Thyroid gland (tissue), 4 donors: ENCODE measurements at regions not wholly inside any gene's neighbourhood (a gene's known extent, or its start where the extent isn't known, plus 50 kb on each side); places are given as distances from the start of the nearest gene placed in this dataset.

ENCODE experiments used
- DNase-seq, 2 donors: peaks; one replicate each; pipeline ENCODE4 v3.0.0-alpha.2; 2019
- H3K27ac ChIP-seq, 3 donors: fragments of 200-600 bp; sonication (generic); 1 replicate in 2 of 3; 2 replicates in 1 of 3; pipeline ENCODE4 v1.5.1; 2016 to 2019; ENCODE audit warnings: mild to moderate bottlenecking in 1 of 3, moderate library complexity in 1 of 3
- H3K27me3 ChIP-seq: fragments of 200-600 bp; sonication (generic); one replicate; pipeline ENCODE4 v1.5.1; 2019
- H3K36me3 ChIP-seq, 2 donors: fragments of 200-600 bp; sonication (generic); one replicate each; pipeline ENCODE4 v1.5.1; 2016 to 2019
- H3K4me1 ChIP-seq, 2 donors: fragments of 200-600 bp; sonication (generic); one replicate each; pipeline ENCODE4 v1.5.1; 2017 to 2019
- H3K4me3 ChIP-seq, 3 donors: fragments of 200-600 bp; sonication (generic); replicated peaks in 1 of 3; 1 replicate in 2 of 3; 2 replicates in 1 of 3; pipeline ENCODE4 v1.5.1; 2016; ENCODE audit warnings: mild to moderate bottlenecking in 1 of 3
- H3K9me3 ChIP-seq: fragments of 200-600 bp; sonication (generic); one replicate; pipeline ENCODE4 v1.5.1; 2017
- POLR2A ChIP-seq, 2 donors: fragments of 450-650 bp; IDR thresholded peaks; one replicate each; pipeline ENCODE4 v1.6.1; 2017; ENCODE audit warnings: antibody characterized with exemption in 2 of 2, mild to moderate bottlenecking in 2 of 2, moderate library complexity in 1 of 2
- WGBS, 2 donors: methylation state at CpG; one replicate each; pipeline ENCODE4 v1.1.5; 2017; 5-methylcytosine and 5-hydroxymethylcytosine counted together
- intact Hi-C: fragments of 100-400 bp; cut with DNase I; formaldehyde crosslinking; loops from one replicate; pipeline ENCODE4 v1.15.1; 2023
- TF ChIP-seq, protein P1 (sequence below), 6 experiments: fragments of 200-600 bp in 3 of 6; fragments of 450-650 bp in 3 of 6; sonication (generic) in 3 of 6; IDR thresholded peaks; one replicate each; pipeline ENCODE4 v1.5.1; 2016 to 2019; ENCODE audit warnings: antibody characterized with exemption in 6 of 6, mild to moderate bottlenecking in 2 of 6, inconsistent platforms in 1 of 6, moderate library complexity in 1 of 6

DNA sequence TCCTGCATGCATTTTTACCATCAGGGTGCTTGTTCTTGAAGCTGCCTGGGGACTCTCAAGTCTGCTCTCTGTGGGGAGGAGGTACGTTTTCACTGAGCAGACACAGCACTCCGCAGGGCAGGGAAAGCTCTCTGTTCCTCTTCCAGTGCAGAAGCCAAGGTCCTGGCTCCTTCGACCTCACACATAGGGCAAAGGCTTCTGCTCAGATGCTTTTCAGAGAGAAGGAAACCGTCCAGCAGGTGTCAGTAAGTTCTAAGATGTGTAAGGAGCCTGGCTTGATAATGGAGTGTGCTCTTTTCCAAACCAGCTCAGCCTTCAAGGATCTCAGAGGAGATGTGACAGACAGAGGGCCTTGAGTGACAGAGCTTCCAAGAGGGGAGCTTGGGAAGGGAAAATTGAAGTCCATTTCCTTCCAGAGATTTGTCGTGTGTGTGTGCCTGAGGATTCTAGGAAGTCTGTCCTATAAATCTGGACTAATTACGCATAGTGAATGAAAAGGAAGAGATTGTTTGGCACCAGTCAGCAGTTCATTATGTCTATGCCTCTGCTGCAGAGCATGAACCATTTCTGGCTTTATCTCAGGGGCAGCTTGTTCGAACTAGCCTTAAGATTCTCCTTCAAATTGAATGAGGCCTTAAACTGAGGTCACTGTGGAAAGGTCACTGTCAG, 67.3 kb upstream of the UPP2 start:
- Histone ChIP-seq H3K4me3 (no peak overlapping the region), H3K9me3 (no peaks in the 10 kb centered on the region), H3K4me1 (no peaks in the 10 kb centered on the region), H3K36me3 (no peaks in the 10 kb centered on the region), H3K27me3 (no peaks in the 10 kb centered on the region), H3K27ac (no peak overlapping the region)
- intact Hi-C loops, result loop anchor here (5.0 kb wide), 1 partner anchor 718 kb away; no protein-coding TSS in a partner anchor
- 29 to 40% methylated on average over 7 of the region's 7 CpGs for WGBS, 2 donors
- DNase-seq, result peak; percentile 46 to 47
- TF ChIP-seq, protein P1, sequence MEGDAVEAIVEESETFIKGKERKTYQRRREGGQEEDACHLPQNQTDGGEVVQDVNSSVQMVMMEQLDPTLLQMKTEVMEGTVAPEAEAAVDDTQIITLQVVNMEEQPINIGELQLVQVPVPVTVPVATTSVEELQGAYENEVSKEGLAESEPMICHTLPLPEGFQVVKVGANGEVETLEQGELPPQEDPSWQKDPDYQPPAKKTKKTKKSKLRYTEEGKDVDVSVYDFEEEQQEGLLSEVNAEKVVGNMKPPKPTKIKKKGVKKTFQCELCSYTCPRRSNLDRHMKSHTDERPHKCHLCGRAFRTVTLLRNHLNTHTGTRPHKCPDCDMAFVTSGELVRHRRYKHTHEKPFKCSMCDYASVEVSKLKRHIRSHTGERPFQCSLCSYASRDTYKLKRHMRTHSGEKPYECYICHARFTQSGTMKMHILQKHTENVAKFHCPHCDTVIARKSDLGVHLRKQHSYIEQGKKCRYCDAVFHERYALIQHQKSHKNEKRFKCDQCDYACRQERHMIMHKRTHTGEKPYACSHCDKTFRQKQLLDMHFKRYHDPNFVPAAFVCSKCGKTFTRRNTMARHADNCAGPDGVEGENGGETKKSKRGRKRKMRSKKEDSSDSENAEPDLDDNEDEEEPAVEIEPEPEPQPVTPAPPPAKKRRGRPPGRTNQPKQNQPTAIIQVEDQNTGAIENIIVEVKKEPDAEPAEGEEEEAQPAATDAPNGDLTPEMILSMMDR (IDR thresholded peaks at IDR 0.05), result peak in 4 of 6 experiments; percentile 40 to 67 (median 58)
- TF ChIP-seq POLR2A (IDR thresholded peaks at IDR 0.05), result no peak

DNA sequence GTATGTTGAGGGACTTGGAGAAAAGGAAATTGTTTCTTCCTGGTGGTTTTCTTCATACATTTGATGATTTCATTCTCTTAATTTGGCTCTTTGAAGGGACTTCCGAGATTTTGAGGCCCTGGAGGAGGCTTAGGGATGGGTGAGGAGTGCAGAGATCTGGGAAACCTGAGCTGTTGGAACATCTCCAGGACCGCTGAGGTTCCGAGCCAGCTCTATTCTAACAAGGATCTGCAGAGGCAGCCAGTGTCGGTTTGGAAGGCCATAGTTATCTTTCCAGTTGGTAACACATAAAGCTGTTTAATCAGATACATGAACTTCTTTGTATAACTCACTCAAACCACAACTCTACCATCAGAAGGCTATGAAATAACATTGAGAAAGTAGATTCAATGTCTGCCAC, 70.3 kb upstream of the UPP2 start:
- Histone ChIP-seq H3K27me3 (no peaks in the 10 kb centered on the region), H3K4me3 (no peak overlapping the region), H3K27ac (no peak overlapping the region), H3K36me3 (no peaks in the 10 kb centered on the region), H3K9me3 (no peaks in the 10 kb centered on the region), H3K4me1 (no peaks in the 10 kb centered on the region)
- 60 to 76% methylated on average over 4 of the region's 4 CpGs for WGBS, 2 donors
- intact Hi-C loops, result loop anchor here (5.0 kb wide), 1 partner anchor 721 kb away; no protein-coding TSS in a partner anchor
- TF ChIP-seq, protein P1 (IDR thresholded peaks at IDR 0.05), result no peak
- TF ChIP-seq POLR2A (IDR thresholded peaks at IDR 0.05), result no peak
- DNase-seq, result peak in 1 of 2 donors; percentile 2

DNA sequence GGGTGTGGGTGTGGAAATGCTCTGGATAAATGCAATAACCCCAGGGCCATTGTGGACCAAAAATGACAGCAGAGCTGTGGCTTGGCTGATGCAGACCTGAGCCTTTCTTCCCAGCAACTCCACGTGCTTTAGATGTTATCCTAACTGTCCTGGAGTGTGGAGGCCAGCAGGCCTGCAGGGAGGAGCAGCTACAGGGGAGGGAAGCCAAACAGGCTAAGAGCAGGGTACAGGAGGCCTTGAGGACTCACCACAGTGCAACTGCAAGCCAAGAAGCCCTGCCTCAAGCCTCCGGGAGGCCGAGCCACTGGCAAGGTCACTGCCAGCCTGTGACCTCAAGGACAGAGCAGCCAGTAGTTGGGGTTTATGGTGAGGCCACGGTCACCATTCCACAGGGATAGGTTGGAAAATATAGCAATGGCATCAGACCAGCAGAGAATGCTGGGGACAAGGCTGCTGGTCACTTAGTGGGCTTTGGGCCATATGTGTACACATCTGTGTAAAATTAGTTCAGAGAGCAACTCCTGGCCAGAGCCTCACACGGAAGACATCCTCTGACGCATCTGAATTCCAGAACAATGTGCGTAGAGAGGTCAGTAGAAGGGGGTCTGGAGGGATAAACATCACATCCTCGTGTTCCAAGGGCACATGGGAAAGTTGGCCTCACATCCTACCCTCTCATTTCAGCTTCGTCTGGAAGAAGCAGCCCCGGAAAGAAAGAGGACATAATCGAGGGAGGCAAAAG, 76.2 kb upstream of the UPP2 start:
- no peak overlapping the region for H3K27ac ChIP-seq
- no peaks in the 10 kb centered on the region for H3K9me3 ChIP-seq
- no peak overlapping the region for H3K4me3 ChIP-seq
- H3K36me3 ChIP-seq, result no peaks in the 10 kb centered on the region
- DNase-seq, result no peak
- intact Hi-C loops, result no loop called here
- H3K4me1 ChIP-seq, result no peaks in the 10 kb centered on the region
- 83 to 84% methylated on average over 10 to 11 of the region's 11 CpGs for WGBS, 2 donors
- H3K27me3 ChIP-seq, result no peaks in the 10 kb centered on the region
- TF ChIP-seq POLR2A (IDR thresholded peaks at IDR 0.05), result no peak
- TF ChIP-seq, protein P1 (IDR thresholded peaks at IDR 0.05), result no peak

DNA sequence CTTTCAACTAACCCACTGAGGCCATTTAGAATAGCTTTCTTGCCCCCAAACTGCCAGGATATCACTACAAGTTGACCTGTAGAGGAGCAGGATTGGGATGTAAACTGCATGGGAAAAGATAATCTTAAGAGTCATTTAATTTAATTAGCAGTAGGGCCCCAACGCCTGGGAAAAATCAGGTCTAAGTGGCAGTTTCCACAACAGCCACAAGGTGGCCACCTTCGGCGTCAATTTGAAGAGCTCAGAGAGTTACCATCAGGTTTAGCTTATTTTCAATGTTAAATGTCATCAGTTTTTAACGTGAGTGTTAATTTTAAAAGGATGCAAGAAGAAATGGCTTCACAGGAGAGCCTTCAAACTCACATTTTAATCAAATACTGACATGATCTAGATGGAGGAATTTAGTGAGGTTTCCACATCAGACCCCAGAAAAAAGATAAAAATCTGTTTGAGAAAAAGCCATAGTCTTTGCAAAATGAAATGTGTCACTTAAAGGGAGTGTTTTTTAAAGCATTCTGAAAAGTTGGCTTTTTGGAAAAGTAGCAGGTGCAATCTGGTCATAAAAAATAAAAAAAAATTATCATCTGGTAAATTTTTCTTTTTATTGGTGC, 77.3 kb upstream of the UPP2 start:
- TF ChIP-seq POLR2A (IDR thresholded peaks at IDR 0.05), result no peak
- TF ChIP-seq, protein P1 (IDR thresholded peaks at IDR 0.05), result peak; percentile 52 to 82 (median 68)
- peak; percentile 29 to 50 for DNase-seq
- no peaks in the 10 kb centered on the region for H3K36me3 ChIP-seq
- H3K4me3 ChIP-seq, result no peak overlapping the region
- H3K27ac ChIP-seq, result no peak overlapping the region
- no peaks in the 10 kb centered on the region for H3K27me3 ChIP-seq
- 2% methylated on average over 4 of the region's 4 CpGs for WGBS, 2 donors
- intact Hi-C loops, result no loop called here
- no peaks in the 10 kb centered on the region for H3K9me3 ChIP-seq
- H3K4me1 ChIP-seq, result no peaks in the 10 kb centered on the region

DNA sequence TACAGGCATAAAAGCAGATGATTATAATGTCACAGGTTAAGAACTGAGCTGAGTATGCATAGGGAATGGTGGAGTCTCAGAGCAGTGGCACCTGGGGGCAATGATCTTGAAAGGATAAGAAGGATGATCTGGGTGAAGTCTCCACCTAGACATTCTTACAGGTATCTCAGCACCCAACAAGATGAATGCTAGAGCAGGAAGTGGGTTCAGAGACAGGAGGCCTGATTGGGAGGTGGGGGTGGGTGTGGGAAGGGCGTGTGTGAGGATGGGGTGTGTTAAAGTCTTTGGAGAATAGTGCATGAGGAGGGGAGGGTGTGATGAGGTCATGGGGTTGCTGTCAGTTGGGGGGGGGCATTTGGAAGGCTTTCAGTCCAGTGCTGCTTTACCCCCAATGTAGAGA, 78.8 kb upstream of the UPP2 start:
- no peak overlapping the region for H3K27ac ChIP-seq
- no peak overlapping the region for H3K4me3 ChIP-seq
- no peak for DNase-seq
- no peaks in the 10 kb centered on the region for H3K36me3 ChIP-seq
- no peaks in the 10 kb centered on the region for H3K4me1 ChIP-seq
- intact Hi-C loops, result no loop called here
- TF ChIP-seq POLR2A (IDR thresholded peaks at IDR 0.05), result no peak
- TF ChIP-seq, protein P1 (IDR thresholded peaks at IDR 0.05), result no peak
- WGBS, 2 donors, result 96 to 100% methylated on average over 1 of the region's 1 CpG
- no peaks in the 10 kb centered on the region for H3K27me3 ChIP-seq
- H3K9me3 ChIP-seq, result no peaks in the 10 kb centered on the region
